ENCODE measurements at regions not wholly inside any gene's neighbourhood (a gene's known extent, or its start where the extent isn't known, plus 50 kb on each side); places are given as distances from the start of the nearest gene placed in this dataset.
"Not testable (repeated sequence)": the region's sequence is repeated elsewhere in the genome, so short reads cannot be mapped to it uniquely, and the experiment has no call there.

DNA sequence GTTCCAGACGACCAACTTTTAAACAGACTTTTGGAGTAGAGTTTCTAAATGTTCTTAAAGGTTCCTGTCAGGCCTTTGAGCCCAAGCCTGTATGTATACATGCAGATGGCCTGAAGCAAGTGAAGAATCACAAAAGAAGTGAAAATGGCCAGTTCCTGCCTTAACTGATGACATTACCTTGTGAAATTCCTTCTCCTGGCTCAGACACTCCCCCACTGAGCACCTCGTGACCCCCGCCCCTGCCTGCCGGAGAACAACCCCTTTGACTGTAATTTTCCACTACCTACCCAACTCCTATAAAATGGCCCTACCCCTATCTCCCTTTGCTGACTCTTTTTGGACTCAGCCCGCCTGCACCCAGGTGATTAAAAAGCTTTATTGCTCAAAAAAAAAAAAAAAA is 180.0 kb upstream of the GRIK3 start:
- not testable (repeated sequence) for H3K27me3 ChIP-seq (ENCODE audit: control insufficient read depth in 2 of 2, insufficient read depth in 2 of 2, low read length in 2 of 2); H3K4me1 ChIP-seq (ENCODE audit: control insufficient read depth in 2 of 2, insufficient read depth in 2 of 2, low read length in 2 of 2); H3K36me3 ChIP-seq (ENCODE audit: control insufficient read depth in 2 of 2, insufficient read depth in 2 of 2, low read length in 2 of 2); H3K9ac ChIP-seq (ENCODE audit: low read depth in 1 of 2, low read length in 2 of 2); H3K9me3 ChIP-seq (ENCODE audit: control insufficient read depth in 2 of 2, low read length in 2 of 2); H3K27ac ChIP-seq (ENCODE audit: low read depth in 2 of 2, low read length in 2 of 2); H3K4me3 ChIP-seq (ENCODE audit: low read length in 2 of 2)

GRCh38 chr1:37233606-37234005 is 199.3 kb upstream of the GRIK3 start:
- Histone ChIP-seq H3K27me3 (ENCODE audit: control insufficient read depth in 2 of 2, insufficient read depth in 2 of 2, low read length in 2 of 2) (no peaks in the 10 kb centered on the region), H3K36me3 (ENCODE audit: control insufficient read depth in 2 of 2, insufficient read depth in 2 of 2, low read length in 2 of 2) (no peaks in the 10 kb centered on the region), H3K9ac (ENCODE audit: low read depth in 1 of 2, low read length in 2 of 2) (no peak overlapping the region), H3K9me3 (ENCODE audit: control insufficient read depth in 2 of 2, low read length in 2 of 2) (no peaks in the 10 kb centered on the region), H3K27ac (ENCODE audit: low read depth in 2 of 2, low read length in 2 of 2) (no peak overlapping the region), H3K4me3 (ENCODE audit: low read length in 2 of 2) (no peak overlapping the region), H3K4me1 (ENCODE audit: control insufficient read depth in 2 of 2, insufficient read depth in 2 of 2, low read length in 2 of 2) (no peaks in the 10 kb centered on the region)

GRCh38 chr1:37234941-37235418 is 200.7 kb upstream of the GRIK3 start:
- H3K27ac ChIP-seq (ENCODE audit: low read depth in 2 of 2, low read length in 2 of 2): no peak overlapping the region
- no peaks in the 10 kb centered on the region for H3K4me1 ChIP-seq (ENCODE audit: control insufficient read depth in 2 of 2, insufficient read depth in 2 of 2, low read length in 2 of 2)
- no peaks in the 10 kb centered on the region for H3K27me3 ChIP-seq (ENCODE audit: control insufficient read depth in 2 of 2, insufficient read depth in 2 of 2, low read length in 2 of 2)
- no peak overlapping the region for H3K9ac ChIP-seq (ENCODE audit: low read depth in 1 of 2, low read length in 2 of 2)
- H3K36me3 ChIP-seq (ENCODE audit: control insufficient read depth in 2 of 2, insufficient read depth in 2 of 2, low read length in 2 of 2): no peaks in the 10 kb centered on the region
- no peak overlapping the region for H3K4me3 ChIP-seq (ENCODE audit: low read length in 2 of 2)
- H3K9me3 ChIP-seq (ENCODE audit: control insufficient read depth in 2 of 2, low read length in 2 of 2): no peaks in the 10 kb centered on the region

DNA sequence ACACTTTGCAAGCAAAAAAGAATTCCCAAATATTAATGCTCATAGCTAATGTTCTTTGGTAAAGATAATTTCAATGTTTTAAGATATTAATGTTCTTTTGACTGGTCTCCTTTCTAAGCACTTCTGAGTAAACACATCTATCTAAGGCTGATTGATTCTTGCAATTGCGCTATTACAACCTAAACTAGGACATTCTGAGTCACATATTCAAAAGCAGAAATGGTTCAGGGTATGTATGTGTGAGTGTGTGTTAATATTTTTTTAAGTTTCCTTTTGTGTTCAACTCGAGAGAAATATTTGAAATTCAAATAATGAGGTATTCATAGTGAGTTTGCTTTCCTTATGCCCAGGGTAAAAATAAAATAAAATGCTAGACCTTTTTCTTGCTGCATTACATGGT is 203.6 kb upstream of the GRIK3 start:
- Histone ChIP-seq H3K27me3 (ENCODE audit: control insufficient read depth in 2 of 2, insufficient read depth in 2 of 2, low read length in 2 of 2) (peaks cover 0 to 3% of the 10 kb centered on the region in 2 donors), H3K4me3 (ENCODE audit: low read length in 2 of 2) (no peak overlapping the region), H3K9ac (ENCODE audit: low read depth in 1 of 2, low read length in 2 of 2) (no peak overlapping the region), H3K9me3 (ENCODE audit: control insufficient read depth in 2 of 2, low read length in 2 of 2) (no peaks in the 10 kb centered on the region), H3K4me1 (ENCODE audit: control insufficient read depth in 2 of 2, insufficient read depth in 2 of 2, low read length in 2 of 2) (no peaks in the 10 kb centered on the region), H3K27ac (ENCODE audit: low read depth in 2 of 2, low read length in 2 of 2) (no peak overlapping the region), H3K36me3 (ENCODE audit: control insufficient read depth in 2 of 2, insufficient read depth in 2 of 2, low read length in 2 of 2) (no peaks in the 10 kb centered on the region)

DNA sequence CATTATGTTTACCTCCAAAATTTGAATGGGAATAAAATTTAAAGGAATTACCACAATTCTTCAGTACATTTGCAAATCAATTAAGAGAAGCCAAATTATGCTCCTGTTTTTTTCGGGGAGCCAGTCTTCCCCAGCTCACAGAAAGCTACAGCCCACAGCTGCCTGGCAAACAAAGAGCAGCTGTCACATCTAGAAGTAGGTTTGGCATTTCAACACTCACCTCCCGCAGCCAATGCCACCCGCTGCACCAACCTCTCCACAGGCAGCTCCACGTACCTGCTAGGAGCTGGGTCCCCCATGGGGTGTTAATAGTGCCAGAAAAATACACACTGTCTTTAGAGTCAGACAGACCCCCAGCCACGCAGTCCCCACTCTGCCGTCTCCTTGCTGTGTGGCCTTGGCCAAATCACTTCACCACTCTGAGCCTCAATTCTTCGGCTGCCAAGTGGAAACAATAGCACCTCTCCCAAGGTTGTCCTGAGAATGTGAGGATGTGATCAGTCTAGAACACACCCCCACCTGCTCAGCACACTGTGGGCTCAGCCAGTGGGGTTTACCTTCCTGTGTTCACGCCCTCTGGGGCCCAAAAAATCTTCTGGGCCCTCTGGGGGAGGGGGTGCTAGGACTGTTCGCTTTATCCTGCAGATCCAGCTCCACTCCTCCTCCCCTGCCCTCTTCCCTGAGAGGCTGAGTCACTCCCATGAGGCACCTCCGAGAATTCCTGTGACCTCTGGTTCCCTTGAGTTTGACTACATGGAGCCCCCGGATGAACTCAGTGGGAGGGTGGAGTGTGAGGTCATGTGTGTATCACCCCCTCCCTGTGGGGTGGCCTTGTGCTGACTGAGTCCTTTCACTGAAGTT is 204.3 kb upstream of the GRIK3 start:
- Histone ChIP-seq H3K4me1 (ENCODE audit: control insufficient read depth in 2 of 2, insufficient read depth in 2 of 2, low read length in 2 of 2) (no peaks in the 10 kb centered on the region), H3K27me3 (ENCODE audit: control insufficient read depth in 2 of 2, insufficient read depth in 2 of 2, low read length in 2 of 2) (peaks cover 0 to 3% of the 10 kb centered on the region in 2 donors), H3K36me3 (ENCODE audit: control insufficient read depth in 2 of 2, insufficient read depth in 2 of 2, low read length in 2 of 2) (no peaks in the 10 kb centered on the region), H3K9ac (ENCODE audit: low read depth in 1 of 2, low read length in 2 of 2) (no peak overlapping the region), H3K4me3 (ENCODE audit: low read length in 2 of 2) (no peak overlapping the region), H3K27ac (ENCODE audit: low read depth in 2 of 2, low read length in 2 of 2) (no peak overlapping the region), H3K9me3 (ENCODE audit: control insufficient read depth in 2 of 2, low read length in 2 of 2) (no peaks in the 10 kb centered on the region)

DNA sequence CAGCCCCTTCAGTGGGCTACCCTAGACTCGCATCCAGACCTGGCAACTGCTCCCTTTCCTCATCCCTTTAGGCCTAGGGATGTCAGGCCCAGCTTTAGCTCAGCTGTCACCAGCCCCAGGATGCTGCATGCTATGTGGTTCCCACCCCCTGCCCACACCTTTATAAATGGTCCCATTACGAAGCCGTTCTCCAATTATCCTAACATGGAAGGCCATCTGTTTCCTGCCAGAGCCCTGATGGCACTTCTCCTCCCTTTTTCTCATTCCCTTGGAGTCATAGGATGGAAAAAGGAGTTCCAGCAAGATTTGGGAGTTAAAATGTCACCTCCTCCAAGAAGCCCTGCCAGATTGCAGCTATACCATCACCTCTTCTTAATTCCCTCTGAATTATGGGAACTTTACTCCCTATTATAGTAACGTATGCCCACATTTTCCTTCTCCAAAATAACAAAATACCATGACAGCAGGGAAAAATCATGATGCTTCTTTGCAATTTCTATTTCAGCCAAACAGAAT is 205.0 kb upstream of the GRIK3 start:
- H3K4me3 ChIP-seq (ENCODE audit: low read length in 2 of 2): no peak overlapping the region
- H3K27me3 ChIP-seq (ENCODE audit: control insufficient read depth in 2 of 2, insufficient read depth in 2 of 2, low read length in 2 of 2): peaks cover 0 to 3% of the 10 kb centered on the region in 2 donors
- H3K36me3 ChIP-seq (ENCODE audit: control insufficient read depth in 2 of 2, insufficient read depth in 2 of 2, low read length in 2 of 2): no peaks in the 10 kb centered on the region
- no peak overlapping the region for H3K9ac ChIP-seq (ENCODE audit: low read depth in 1 of 2, low read length in 2 of 2)
- no peak overlapping the region for H3K27ac ChIP-seq (ENCODE audit: low read depth in 2 of 2, low read length in 2 of 2)
- no peaks in the 10 kb centered on the region for H3K4me1 ChIP-seq (ENCODE audit: control insufficient read depth in 2 of 2, insufficient read depth in 2 of 2, low read length in 2 of 2)
- H3K9me3 ChIP-seq (ENCODE audit: control insufficient read depth in 2 of 2, low read length in 2 of 2): no peaks in the 10 kb centered on the region

GRCh38 chr1:37240897-37241296 is 206.6 kb upstream of the GRIK3 start:
- H3K9me3 ChIP-seq (ENCODE audit: control insufficient read depth in 2 of 2, low read length in 2 of 2): no peaks in the 10 kb centered on the region
- H3K9ac ChIP-seq (ENCODE audit: low read depth in 1 of 2, low read length in 2 of 2): no peak overlapping the region
- H3K27me3 ChIP-seq (ENCODE audit: control insufficient read depth in 2 of 2, insufficient read depth in 2 of 2, low read length in 2 of 2): peaks cover 0 to 3% of the 10 kb centered on the region in 2 donors
- no peaks in the 10 kb centered on the region for H3K4me1 ChIP-seq (ENCODE audit: control insufficient read depth in 2 of 2, insufficient read depth in 2 of 2, low read length in 2 of 2)
- no peak overlapping the region for H3K4me3 ChIP-seq (ENCODE audit: low read length in 2 of 2)
- no peaks in the 10 kb centered on the region for H3K36me3 ChIP-seq (ENCODE audit: control insufficient read depth in 2 of 2, insufficient read depth in 2 of 2, low read length in 2 of 2)
- no peak overlapping the region for H3K27ac ChIP-seq (ENCODE audit: low read depth in 2 of 2, low read length in 2 of 2)

GRCh38 chr1:37242501-37242900 is 208.2 kb upstream of the GRIK3 start:
- peaks cover 0 to 3% of the 10 kb centered on the region in 2 donors for H3K27me3 ChIP-seq (ENCODE audit: control insufficient read depth in 2 of 2, insufficient read depth in 2 of 2, low read length in 2 of 2)
- H3K9ac ChIP-seq (ENCODE audit: low read depth in 1 of 2, low read length in 2 of 2): no peak overlapping the region

DNA sequence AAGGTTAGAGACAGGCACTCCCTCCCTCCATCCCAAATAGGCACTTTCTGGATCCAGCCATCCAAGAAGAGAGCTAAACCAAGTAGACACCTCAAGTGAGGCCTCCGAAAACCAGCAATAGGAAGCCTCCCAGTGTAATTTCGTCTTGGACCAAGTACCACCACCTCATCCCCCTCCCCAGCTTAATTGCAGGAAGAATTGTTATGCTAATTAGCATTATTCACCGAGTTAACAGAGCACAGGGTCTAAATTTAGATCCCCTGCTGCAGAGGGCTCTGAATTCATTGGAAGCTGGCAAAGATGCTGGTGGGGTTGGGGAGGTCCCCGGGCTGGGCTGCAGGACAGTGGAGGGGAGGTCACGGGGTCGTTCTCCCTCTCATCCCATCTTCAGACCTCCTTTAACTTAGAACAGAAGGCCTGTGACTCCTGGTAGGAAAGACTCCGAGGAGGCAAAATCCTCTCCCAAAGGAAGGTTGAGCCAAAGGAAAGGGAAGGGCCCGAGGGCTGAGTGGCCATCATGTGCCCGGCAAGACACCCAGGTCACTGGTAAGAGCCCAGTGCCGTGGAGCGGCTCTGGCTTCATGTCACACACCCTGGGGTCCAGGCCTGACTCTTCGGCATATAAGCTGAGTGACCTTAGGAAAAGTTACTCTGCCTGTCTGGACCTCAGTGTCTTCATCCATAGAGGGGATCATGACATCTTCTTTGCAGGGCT is 209.2 kb upstream of the GRIK3 start:
- Histone ChIP-seq H3K4me1 (ENCODE audit: control insufficient read depth in 2 of 2, insufficient read depth in 2 of 2, low read length in 2 of 2) (no peaks in the 10 kb centered on the region), H3K36me3 (ENCODE audit: control insufficient read depth in 2 of 2, insufficient read depth in 2 of 2, low read length in 2 of 2) (no peaks in the 10 kb centered on the region), H3K9me3 (ENCODE audit: control insufficient read depth in 2 of 2, low read length in 2 of 2) (no peaks in the 10 kb centered on the region), H3K9ac (ENCODE audit: low read depth in 1 of 2, low read length in 2 of 2) (no peak overlapping the region), H3K4me3 (ENCODE audit: low read length in 2 of 2) (no peak overlapping the region), H3K27ac (ENCODE audit: low read depth in 2 of 2, low read length in 2 of 2) (no peak overlapping the region), H3K27me3 (ENCODE audit: control insufficient read depth in 2 of 2, insufficient read depth in 2 of 2, low read length in 2 of 2) (peaks cover 0 to 3% of the 10 kb centered on the region in 2 donors)

More at GRCh38 chr1:37242501-37242900, 208.2 kb upstream of the GRIK3 start:
- H3K9me3 ChIP-seq (ENCODE audit: control insufficient read depth in 2 of 2, low read length in 2 of 2): no peaks in the 10 kb centered on the region
- no peaks in the 10 kb centered on the region for H3K4me1 ChIP-seq (ENCODE audit: control insufficient read depth in 2 of 2, insufficient read depth in 2 of 2, low read length in 2 of 2)
- H3K36me3 ChIP-seq (ENCODE audit: control insufficient read depth in 2 of 2, insufficient read depth in 2 of 2, low read length in 2 of 2): no peaks in the 10 kb centered on the region
- H3K4me3 ChIP-seq (ENCODE audit: low read length in 2 of 2): no peak overlapping the region
- H3K27ac ChIP-seq (ENCODE audit: low read depth in 2 of 2, low read length in 2 of 2): no peak overlapping the region

DNA sequence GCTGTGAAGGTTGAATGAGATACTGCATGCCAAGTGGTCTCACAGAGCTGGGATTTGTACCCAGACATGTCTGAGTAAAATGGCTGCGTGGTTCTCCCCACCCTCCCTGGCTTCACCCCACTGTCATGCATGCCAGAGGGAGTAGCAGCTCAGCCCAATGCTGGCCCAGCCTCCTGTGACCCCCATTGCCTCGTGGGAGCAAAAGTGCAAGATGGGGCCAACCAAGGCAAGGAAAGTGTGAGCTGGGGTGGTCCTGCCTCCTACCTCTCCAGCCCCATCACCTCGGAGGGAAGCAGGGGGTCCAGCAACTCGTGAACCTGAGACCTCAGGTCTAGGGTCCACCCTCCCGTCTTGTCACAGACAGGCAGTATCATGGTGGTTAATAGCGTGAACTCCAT is 209.8 kb upstream of the GRIK3 start:
- H3K9me3 ChIP-seq (ENCODE audit: control insufficient read depth in 2 of 2, low read length in 2 of 2): no peaks in the 10 kb centered on the region
- H3K4me1 ChIP-seq (ENCODE audit: control insufficient read depth in 2 of 2, insufficient read depth in 2 of 2, low read length in 2 of 2): no peaks in the 10 kb centered on the region
- H3K36me3 ChIP-seq (ENCODE audit: control insufficient read depth in 2 of 2, insufficient read depth in 2 of 2, low read length in 2 of 2): no peaks in the 10 kb centered on the region
- H3K9ac ChIP-seq (ENCODE audit: low read depth in 1 of 2, low read length in 2 of 2): no peak overlapping the region
- H3K4me3 ChIP-seq (ENCODE audit: low read length in 2 of 2): no peak overlapping the region
- no peak overlapping the region for H3K27ac ChIP-seq (ENCODE audit: low read depth in 2 of 2, low read length in 2 of 2)
- peaks cover 0 to 3% of the 10 kb centered on the region in 2 donors for H3K27me3 ChIP-seq (ENCODE audit: control insufficient read depth in 2 of 2, insufficient read depth in 2 of 2, low read length in 2 of 2)

All from mucosa of rectum (tissue), 2 donors.